AG09309 (cell line): ENCODE measurements at regions not wholly inside any gene's neighbourhood (a gene's known extent, or its start where the extent isn't known, plus 50 kb on each side); places are given as distances from the start of the nearest gene placed in this dataset.
"Not testable (repeated sequence)": the region's sequence is repeated elsewhere in the genome, so short reads cannot be mapped to it uniquely, and the experiment has no call there.

Experiments
- DNase-seq: peaks from one replicate; pipeline ENCODE4 v3.0.0-alpha.2; 2010; ENCODE audit warnings: low read depth
- H3K4me3 ChIP-seq: 2 replicates; pipeline ENCODE4 v1.5.1; 2011; ENCODE audit warnings: mild to moderate bottlenecking, low read depth, low read length, moderate library complexity; ENCODE audit not compliant: control insufficient read depth
- CTCF ChIP-seq: IDR thresholded peaks from 2 replicates; pipeline ENCODE4 v1.5.1; 2011; ENCODE audit warnings: mild to moderate bottlenecking, low read depth, low read length, inconsistent platforms; ENCODE audit not compliant: insufficient read depth, control insufficient read depth; ENCODE audit errors: missing control alignments

- no peak overlapping the region for H3K4me3 ChIP-seq
- no peak for TF ChIP-seq CTCF
- DNase-seq: no peak
Measured at GRCh38 chr1:106344494-106344893, 712.0 kb upstream of the PRMT6 start.

GRCh38 chr1:106360252-106360651 lies 696.2 kb upstream of the PRMT6 start:
- TF ChIP-seq CTCF: peak; percentile 9
- H3K4me3 ChIP-seq: no peak overlapping the region
- DNase-seq: no peak

GRCh38 chr1:106366627-106367319 lies 689.7 kb upstream of the PRMT6 start:
- H3K4me3 ChIP-seq: no peak overlapping the region
- no peak for TF ChIP-seq CTCF
- no peak for DNase-seq

GRCh38 chr1:106378261-106378660 lies 678.2 kb upstream of the PRMT6 start:
- no peak for DNase-seq
- no peak overlapping the region for H3K4me3 ChIP-seq
- no peak for TF ChIP-seq CTCF

- H3K4me3 ChIP-seq: no peak overlapping the region
- no peak for TF ChIP-seq CTCF
Measured at GRCh38 chr1:106380772-106381171, 675.7 kb upstream of the PRMT6 start.

GRCh38 chr1:106389160-106389559 lies 667.3 kb upstream of the PRMT6 start:
- H3K4me3 ChIP-seq, DNase-seq: not testable (repeated sequence)

More at GRCh38 chr1:106380772-106381171, 675.7 kb upstream of the PRMT6 start:
- DNase-seq: no peak

GRCh38 chr1:106393046-106393445 lies 663.4 kb upstream of the PRMT6 start:
- no peak overlapping the region for H3K4me3 ChIP-seq
- DNase-seq: no peak
- no peak for TF ChIP-seq CTCF
